ENCODE measurements at regions not wholly inside any gene's neighbourhood (a gene's known extent, or its start where the extent isn't known, plus 50 kb on each side); places are given as distances from the start of the nearest gene placed in this dataset.
A peak's percentile ranks its signal among the peaks of the same experiment; 100 is the strongest.
"Not testable (repeated sequence)": the region's sequence is repeated elsewhere in the genome, so short reads cannot be mapped to it uniquely, and the experiment has no call there.

DNA sequence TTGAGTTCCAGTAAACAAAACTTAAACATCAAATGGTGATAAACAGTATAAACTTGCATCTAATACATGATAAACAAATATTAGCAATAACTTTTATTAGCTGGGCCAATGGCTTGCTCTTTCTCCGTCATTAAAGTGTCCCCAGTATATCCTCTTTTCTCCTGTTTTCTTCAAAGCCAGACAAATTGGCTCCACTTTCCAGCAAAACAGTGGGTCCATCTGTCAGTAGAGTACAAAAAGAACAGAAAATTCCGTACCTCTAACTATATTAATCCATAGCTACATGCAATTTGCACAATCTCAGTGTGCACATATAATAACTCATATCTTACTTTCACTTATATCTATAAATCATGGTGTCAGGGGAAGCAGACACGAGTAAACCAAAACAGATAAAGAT is 678.0 kb upstream of the SPRY2 start:
- no peak overlapping the region for H3K4me3 ChIP-seq (ENCODE audit: low read depth, low read length)
- TF ChIP-seq, protein P1, sequence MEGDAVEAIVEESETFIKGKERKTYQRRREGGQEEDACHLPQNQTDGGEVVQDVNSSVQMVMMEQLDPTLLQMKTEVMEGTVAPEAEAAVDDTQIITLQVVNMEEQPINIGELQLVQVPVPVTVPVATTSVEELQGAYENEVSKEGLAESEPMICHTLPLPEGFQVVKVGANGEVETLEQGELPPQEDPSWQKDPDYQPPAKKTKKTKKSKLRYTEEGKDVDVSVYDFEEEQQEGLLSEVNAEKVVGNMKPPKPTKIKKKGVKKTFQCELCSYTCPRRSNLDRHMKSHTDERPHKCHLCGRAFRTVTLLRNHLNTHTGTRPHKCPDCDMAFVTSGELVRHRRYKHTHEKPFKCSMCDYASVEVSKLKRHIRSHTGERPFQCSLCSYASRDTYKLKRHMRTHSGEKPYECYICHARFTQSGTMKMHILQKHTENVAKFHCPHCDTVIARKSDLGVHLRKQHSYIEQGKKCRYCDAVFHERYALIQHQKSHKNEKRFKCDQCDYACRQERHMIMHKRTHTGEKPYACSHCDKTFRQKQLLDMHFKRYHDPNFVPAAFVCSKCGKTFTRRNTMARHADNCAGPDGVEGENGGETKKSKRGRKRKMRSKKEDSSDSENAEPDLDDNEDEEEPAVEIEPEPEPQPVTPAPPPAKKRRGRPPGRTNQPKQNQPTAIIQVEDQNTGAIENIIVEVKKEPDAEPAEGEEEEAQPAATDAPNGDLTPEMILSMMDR (IDR thresholded peaks at IDR 0.05; ENCODE audit: low read depth, low read length): no peak
- TF ChIP-seq MYC (IDR thresholded peaks at IDR 0.05; ENCODE audit: low read depth, low read length) (no peak), POLR2A (IDR thresholded peaks at IDR 0.05; ENCODE audit: extremely low read depth, insufficient read length) (no peak)
- TF ChIP-seq, protein P2, sequence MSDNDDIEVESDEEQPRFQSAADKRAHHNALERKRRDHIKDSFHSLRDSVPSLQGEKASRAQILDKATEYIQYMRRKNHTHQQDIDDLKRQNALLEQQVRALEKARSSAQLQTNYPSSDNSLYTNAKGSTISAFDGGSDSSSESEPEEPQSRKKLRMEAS (IDR thresholded peaks at IDR 0.05; ENCODE audit: low read depth, low read length): no peak

DNA sequence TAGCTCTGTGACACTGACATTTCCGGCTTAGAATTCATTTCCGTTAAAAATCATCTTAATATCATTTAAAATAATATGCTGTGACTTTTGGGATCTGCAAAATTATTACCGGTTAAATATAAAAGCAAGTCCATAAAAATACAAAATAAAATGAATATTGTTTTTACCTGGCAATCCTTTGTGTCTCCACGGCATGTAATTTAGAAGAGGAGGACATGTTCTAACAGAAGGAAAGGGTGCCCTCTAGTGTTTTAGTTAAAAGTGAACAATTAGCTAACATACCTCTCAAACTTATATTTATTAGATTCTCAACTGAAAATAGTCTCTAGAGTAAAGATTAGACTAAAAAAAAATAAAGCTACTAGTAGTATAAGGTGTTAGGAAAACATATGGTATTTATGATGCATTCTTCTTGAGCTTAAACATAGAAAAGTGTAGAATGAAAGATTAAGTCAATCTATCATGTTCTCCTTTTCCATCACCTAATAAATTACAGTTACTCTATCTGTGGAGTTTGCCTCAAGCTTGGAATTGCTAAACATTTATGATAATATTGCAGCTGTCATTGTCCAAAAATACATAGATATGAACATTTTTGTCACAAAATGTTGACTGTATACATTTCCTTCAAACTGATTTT is 676.7 kb upstream of the SPRY2 start:
- H3K4me3 ChIP-seq (ENCODE audit: low read depth, low read length): no peak overlapping the region
- DNase-seq (ENCODE audit: low read depth): peak; percentile 48
- no peak for TF ChIP-seq MYC (IDR thresholded peaks at IDR 0.05; ENCODE audit: low read depth, low read length)
- TF ChIP-seq, protein P2 (IDR thresholded peaks at IDR 0.05; ENCODE audit: low read depth, low read length): no peak
- TF ChIP-seq, protein P1 (IDR thresholded peaks at IDR 0.05; ENCODE audit: low read depth, low read length): no peak
- no peak for TF ChIP-seq POLR2A (IDR thresholded peaks at IDR 0.05; ENCODE audit: extremely low read depth, insufficient read length)

More for the DNA sequence above, 678.0 kb upstream of the SPRY2 start:
- DNase-seq (ENCODE audit: low read depth): no peak

DNA sequence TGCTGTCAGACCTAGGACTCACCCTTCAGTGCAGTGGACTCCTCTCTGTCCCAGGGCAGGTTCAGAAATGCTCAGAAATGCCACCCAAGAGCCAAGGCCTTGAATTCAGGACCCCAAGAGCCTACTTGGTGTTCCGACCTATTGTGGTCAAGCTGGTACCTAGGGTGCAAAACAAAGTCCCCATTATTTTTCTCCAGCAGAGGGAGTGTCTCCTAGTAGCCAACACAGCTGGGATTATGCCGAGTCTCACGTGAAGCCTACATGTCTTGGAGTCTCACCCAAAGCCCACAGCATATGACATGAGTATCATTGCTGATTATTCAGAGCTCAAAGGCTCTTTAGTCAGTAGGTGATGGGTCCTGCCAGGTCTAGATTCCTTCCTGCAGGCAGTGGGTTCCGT is 671.1 kb upstream of the SPRY2 start:
- TF ChIP-seq, protein P1 (IDR thresholded peaks at IDR 0.05; ENCODE audit: low read depth, low read length): no peak
- TF ChIP-seq POLR2A (IDR thresholded peaks at IDR 0.05; ENCODE audit: extremely low read depth, insufficient read length) (no peak), MYC (IDR thresholded peaks at IDR 0.05; ENCODE audit: low read depth, low read length) (no peak)
- TF ChIP-seq, protein P2 (IDR thresholded peaks at IDR 0.05; ENCODE audit: low read depth, low read length): no peak
- no peak for DNase-seq (ENCODE audit: low read depth)

DNA sequence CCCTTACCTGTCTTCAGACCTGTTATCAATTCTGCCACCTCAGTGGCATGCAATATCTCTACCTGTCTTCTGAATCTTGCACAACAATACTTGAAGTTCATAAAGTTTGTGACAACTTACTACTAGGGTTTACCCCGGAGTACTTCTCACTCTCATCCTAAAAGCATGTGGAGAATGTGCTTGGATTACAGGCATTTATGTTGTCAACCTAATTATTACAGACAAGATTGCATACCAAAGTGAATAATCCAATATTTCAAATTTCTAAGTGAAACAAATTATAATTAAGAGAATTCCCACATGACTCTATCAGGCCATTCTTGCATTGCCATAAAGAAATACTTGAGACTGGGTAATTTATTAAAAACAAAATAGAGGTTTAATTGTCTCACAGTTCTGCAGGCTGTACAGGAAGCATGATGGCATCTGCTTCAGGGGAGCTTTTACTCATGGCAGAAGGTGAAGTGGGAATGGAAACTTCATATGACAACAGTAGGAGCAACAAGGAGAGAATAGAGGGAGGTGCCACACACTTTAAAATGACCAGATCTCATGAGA is 661.0 kb upstream of the SPRY2 start:
- DNase-seq (ENCODE audit: low read depth): no peak
- H3K4me3 ChIP-seq (ENCODE audit: low read depth, low read length): no peak overlapping the region
- TF ChIP-seq, protein P2 (IDR thresholded peaks at IDR 0.05; ENCODE audit: low read depth, low read length): no peak
- TF ChIP-seq POLR2A (IDR thresholded peaks at IDR 0.05; ENCODE audit: extremely low read depth, insufficient read length) (no peak), MYC (IDR thresholded peaks at IDR 0.05; ENCODE audit: low read depth, low read length) (no peak)
- TF ChIP-seq, protein P1 (IDR thresholded peaks at IDR 0.05; ENCODE audit: low read depth, low read length): no peak

More for the DNA sequence above, 671.1 kb upstream of the SPRY2 start:
- H3K4me3 ChIP-seq (ENCODE audit: low read depth, low read length): no peak overlapping the region

DNA sequence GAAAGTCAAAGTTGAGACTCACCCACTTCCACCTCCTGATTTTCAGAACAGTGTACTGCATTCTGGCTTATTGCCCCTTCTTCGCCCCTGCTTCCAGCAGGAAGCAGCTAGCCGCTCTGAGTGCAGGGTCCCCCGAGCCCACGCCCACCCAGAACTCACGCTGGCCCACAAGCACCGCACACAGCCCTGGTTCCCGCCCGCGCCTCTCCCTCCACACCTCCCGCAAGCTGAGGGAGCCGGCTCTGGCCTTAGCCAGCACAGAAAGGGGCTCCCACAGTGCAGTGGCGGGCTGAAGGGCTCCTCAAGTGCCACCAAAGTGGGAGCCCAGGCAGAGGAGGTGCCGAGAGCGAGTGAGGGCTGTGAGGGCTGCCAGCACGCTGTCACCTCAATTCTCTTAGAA is 657.7 kb upstream of the SPRY2 start:
- not testable (repeated sequence) for DNase-seq (ENCODE audit: low read depth); H3K4me3 ChIP-seq (ENCODE audit: low read depth, low read length)

DNA sequence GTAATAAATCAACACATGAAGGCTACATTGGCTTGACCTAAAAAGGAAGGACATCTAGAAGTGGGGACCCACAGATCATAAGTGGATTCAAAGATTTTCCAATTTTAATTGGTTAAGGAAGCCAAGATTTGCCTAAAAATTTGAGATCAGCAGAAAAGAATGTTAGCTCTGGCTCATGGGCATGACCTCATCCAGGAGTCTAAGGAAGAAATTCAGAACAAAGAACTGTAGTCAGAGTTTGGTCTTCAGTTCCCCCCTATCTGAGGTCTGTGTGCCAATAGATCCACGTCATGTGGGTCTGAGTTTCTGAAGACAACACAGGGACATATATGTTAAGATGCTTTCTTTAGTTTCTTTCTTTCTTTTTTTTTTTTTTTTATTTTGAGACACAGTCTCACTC is 648.8 kb upstream of the SPRY2 start:
- no peak for DNase-seq (ENCODE audit: low read depth)
- TF ChIP-seq MYC (IDR thresholded peaks at IDR 0.05; ENCODE audit: low read depth, low read length) (no peak), POLR2A (IDR thresholded peaks at IDR 0.05; ENCODE audit: extremely low read depth, insufficient read length) (no peak)
- TF ChIP-seq, protein P2 (IDR thresholded peaks at IDR 0.05; ENCODE audit: low read depth, low read length): no peak
- TF ChIP-seq, protein P1 (IDR thresholded peaks at IDR 0.05; ENCODE audit: low read depth, low read length): no peak
- H3K4me3 ChIP-seq (ENCODE audit: low read depth, low read length): no peak overlapping the region
